ENCODE measurements at regions not wholly inside any gene's neighbourhood (a gene's known extent, or its start where the extent isn't known, plus 50 kb on each side); places are given as distances from the start of the nearest gene placed in this dataset.

- TF ChIP-seq, protein P1, sequence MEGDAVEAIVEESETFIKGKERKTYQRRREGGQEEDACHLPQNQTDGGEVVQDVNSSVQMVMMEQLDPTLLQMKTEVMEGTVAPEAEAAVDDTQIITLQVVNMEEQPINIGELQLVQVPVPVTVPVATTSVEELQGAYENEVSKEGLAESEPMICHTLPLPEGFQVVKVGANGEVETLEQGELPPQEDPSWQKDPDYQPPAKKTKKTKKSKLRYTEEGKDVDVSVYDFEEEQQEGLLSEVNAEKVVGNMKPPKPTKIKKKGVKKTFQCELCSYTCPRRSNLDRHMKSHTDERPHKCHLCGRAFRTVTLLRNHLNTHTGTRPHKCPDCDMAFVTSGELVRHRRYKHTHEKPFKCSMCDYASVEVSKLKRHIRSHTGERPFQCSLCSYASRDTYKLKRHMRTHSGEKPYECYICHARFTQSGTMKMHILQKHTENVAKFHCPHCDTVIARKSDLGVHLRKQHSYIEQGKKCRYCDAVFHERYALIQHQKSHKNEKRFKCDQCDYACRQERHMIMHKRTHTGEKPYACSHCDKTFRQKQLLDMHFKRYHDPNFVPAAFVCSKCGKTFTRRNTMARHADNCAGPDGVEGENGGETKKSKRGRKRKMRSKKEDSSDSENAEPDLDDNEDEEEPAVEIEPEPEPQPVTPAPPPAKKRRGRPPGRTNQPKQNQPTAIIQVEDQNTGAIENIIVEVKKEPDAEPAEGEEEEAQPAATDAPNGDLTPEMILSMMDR (IDR thresholded peaks at IDR 0.05): no peak
- TF ChIP-seq POLR2A (IDR thresholded peaks at IDR 0.05): no peak
Measured at GRCh38 chr18:46400449-46400848, 256.6 kb downstream of the LOXHD1 start.

Data from thyroid gland (tissue), 4 donors.